ENCODE measurements at regions not wholly inside any gene's neighbourhood (a gene's known extent, or its start where the extent isn't known, plus 50 kb on each side); places are given as distances from the start of the nearest gene placed in this dataset.
"Not testable (repeated sequence)": the region's sequence is repeated elsewhere in the genome, so short reads cannot be mapped to it uniquely, and the experiment has no call there.

DNA sequence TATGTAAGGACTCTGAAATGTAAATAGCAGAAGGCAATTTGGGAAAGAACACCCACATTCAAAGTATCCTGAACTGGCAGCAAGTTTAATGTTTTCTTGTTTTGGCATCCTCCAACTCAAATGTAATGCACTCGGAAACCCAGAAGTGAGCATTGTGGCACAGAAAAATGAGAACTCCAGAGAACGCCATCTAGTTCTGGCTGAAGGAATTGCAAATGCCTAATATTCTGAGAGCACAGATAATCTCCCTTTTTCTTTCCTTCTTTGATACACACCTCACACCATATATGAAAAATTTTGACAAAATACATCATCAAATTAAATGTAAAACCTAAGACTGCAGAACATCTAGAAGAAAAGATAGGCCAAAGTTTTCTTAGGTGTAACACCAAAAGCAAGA is 52.1 kb downstream of the PWWP3B start:
- Histone ChIP-seq H3K4me1 (ENCODE audit: control insufficient read depth, insufficient read depth, low read length) (no peaks in the 10 kb centered on the region), H3K4me3 (ENCODE audit: low read depth, low read length) (no peak overlapping the region), H3K9me3 (ENCODE audit: control insufficient read depth, insufficient read depth, low read depth, low read length) (no peaks in the 10 kb centered on the region), H3K36me3 (ENCODE audit: control insufficient read depth, insufficient read depth, low read length) (no peaks in the 10 kb centered on the region), H3K27me3 (ENCODE audit: control insufficient read depth, insufficient read depth, low read length) (no peaks in the 10 kb centered on the region; the same call in 1 of the 2 replicates), H3K27ac (ENCODE audit: low read depth, low read length) (no peak overlapping the region), H3K9ac (ENCODE audit: low read length) (no peak overlapping the region)

DNA sequence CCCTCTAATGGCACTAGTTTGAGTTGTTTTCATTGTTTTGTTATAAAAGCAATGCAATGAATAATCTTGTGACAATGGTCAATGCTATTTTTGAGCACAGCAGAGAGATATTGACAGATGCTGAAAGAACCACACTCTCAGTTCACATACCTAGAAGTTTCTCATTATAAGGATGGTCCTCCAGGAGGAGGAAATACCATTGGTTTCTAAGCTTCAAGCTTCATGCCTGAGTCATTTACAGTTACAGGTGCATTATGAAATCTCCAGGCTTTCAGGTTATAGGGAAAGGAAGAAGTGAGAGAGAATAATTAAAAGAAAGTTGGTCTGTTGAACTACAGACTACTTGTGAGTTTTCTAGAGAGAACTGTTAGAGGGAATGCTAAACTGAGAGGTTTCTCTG is 75.3 kb downstream of the PWWP3B start:
- Histone ChIP-seq H3K4me3 (ENCODE audit: low read depth, low read length) (no peak overlapping the region), H3K27ac (ENCODE audit: low read depth, low read length) (no peak overlapping the region), H3K36me3 (ENCODE audit: control insufficient read depth, insufficient read depth, low read length) (no peaks in the 10 kb centered on the region), H3K9ac (ENCODE audit: low read length) (no peak overlapping the region), H3K27me3 (ENCODE audit: control insufficient read depth, insufficient read depth, low read length) (no peaks in the 10 kb centered on the region; the same call in 1 of the 2 replicates), H3K4me1 (ENCODE audit: control insufficient read depth, insufficient read depth, low read length) (no peaks in the 10 kb centered on the region), H3K9me3 (ENCODE audit: control insufficient read depth, insufficient read depth, low read depth, low read length) (peaks cover 2% of the 10 kb centered on the region; the same call in 1 of the 2 replicates)

DNA sequence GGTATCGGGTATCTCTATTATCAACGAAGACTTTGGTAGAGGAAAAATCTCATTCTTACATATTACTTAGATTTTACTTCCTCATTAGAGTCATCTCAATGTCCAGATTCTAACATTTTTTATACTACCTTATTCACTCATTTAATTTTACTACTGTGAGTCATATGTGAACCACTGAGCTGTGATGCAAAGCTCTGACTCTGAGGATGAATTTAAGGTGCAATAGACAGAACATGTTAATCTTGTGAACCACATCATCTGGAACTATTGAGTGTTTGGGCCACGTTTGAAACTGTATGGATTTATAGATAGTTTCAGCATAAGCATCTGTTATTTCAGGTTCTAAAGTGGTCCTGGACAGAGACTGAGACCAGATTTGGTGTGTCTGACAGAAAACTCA is 78.4 kb downstream of the PWWP3B start:
- Histone ChIP-seq H3K9ac (ENCODE audit: low read length) (no peak overlapping the region), H3K4me1 (ENCODE audit: control insufficient read depth, insufficient read depth, low read length) (no peaks in the 10 kb centered on the region), H3K27me3 (ENCODE audit: control insufficient read depth, insufficient read depth, low read length) (no peaks in the 10 kb centered on the region; the same call in 1 of the 2 replicates), H3K36me3 (ENCODE audit: control insufficient read depth, insufficient read depth, low read length) (no peaks in the 10 kb centered on the region), H3K9me3 (ENCODE audit: control insufficient read depth, insufficient read depth, low read depth, low read length) (no peaks in the 10 kb centered on the region), H3K4me3 (ENCODE audit: low read depth, low read length) (no peak overlapping the region), H3K27ac (ENCODE audit: low read depth, low read length) (no peak overlapping the region)

DNA sequence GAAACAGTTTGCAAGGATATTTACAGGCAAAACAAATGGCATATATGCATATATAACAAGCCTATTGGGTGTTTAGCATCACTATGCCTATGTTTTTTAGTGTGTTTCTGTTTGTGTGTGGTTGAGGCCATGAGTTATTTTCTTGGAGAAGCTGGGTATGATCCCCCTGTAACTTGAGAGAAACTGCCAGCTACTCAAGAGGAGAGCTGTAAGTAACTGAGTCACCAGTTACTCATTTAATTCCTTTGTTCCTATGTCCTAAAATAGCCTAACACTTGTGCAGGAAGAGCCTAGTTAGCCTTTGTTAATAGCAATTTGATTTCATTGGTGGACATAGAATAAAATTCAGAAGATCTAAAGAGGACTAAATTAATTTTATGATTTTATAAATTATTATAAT is 79.1 kb downstream of the PWWP3B start:
- no peak overlapping the region for H3K27ac ChIP-seq (ENCODE audit: low read depth, low read length)

DNA sequence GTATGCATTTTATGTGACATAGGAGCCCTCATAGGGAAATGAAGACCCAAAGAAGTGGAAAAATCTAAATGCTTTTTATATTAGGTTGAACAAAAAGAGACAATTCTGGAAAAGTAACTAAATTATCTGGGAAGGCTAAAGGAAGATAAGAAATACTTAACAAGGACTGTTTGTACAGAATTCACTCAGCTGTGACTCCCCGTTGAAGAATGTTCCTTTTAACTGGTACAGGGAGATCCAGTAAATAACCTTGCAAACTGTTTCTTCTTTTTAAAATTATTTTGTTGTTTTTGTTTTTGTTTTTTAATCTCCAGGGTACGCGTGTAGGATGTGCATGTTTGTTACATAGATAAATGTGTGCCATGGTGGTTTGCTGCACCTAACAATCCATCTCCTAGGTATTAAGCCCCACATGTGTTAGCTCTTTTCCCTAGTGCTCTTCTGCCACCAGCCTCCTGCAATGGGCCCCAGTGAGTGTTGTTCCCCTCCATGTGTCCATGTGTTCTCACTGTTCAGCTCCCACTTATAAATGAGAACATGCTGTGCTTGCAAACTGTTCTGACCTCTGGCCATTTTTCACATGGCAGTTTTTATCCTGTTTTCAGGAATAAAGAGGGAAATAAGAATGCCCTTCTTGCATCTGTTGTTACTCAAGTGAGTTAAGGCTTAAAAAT is 81.7 kb downstream of the PWWP3B start:
- H3K9ac ChIP-seq (ENCODE audit: low read length): no peak overlapping the region
- no peaks in the 10 kb centered on the region; the same call in 1 of the 2 replicates for H3K27me3 ChIP-seq (ENCODE audit: control insufficient read depth, insufficient read depth, low read length)
- no peak overlapping the region for H3K4me3 ChIP-seq (ENCODE audit: low read depth, low read length)
- H3K4me1 ChIP-seq (ENCODE audit: control insufficient read depth, insufficient read depth, low read length): no peaks in the 10 kb centered on the region
- H3K36me3 ChIP-seq (ENCODE audit: control insufficient read depth, insufficient read depth, low read length): no peaks in the 10 kb centered on the region
- H3K27ac ChIP-seq (ENCODE audit: low read depth, low read length): no peak overlapping the region
- no peaks in the 10 kb centered on the region for H3K9me3 ChIP-seq (ENCODE audit: control insufficient read depth, insufficient read depth, low read depth, low read length)

More for the DNA sequence above, 79.1 kb downstream of the PWWP3B start:
- H3K4me1 ChIP-seq (ENCODE audit: control insufficient read depth, insufficient read depth, low read length): no peaks in the 10 kb centered on the region
- no peaks in the 10 kb centered on the region for H3K36me3 ChIP-seq (ENCODE audit: control insufficient read depth, insufficient read depth, low read length)
- H3K9ac ChIP-seq (ENCODE audit: low read length): no peak overlapping the region
- H3K9me3 ChIP-seq (ENCODE audit: control insufficient read depth, insufficient read depth, low read depth, low read length): no peaks in the 10 kb centered on the region
- no peak overlapping the region for H3K4me3 ChIP-seq (ENCODE audit: low read depth, low read length)
- no peaks in the 10 kb centered on the region; the same call in 1 of the 2 replicates for H3K27me3 ChIP-seq (ENCODE audit: control insufficient read depth, insufficient read depth, low read length)

DNA sequence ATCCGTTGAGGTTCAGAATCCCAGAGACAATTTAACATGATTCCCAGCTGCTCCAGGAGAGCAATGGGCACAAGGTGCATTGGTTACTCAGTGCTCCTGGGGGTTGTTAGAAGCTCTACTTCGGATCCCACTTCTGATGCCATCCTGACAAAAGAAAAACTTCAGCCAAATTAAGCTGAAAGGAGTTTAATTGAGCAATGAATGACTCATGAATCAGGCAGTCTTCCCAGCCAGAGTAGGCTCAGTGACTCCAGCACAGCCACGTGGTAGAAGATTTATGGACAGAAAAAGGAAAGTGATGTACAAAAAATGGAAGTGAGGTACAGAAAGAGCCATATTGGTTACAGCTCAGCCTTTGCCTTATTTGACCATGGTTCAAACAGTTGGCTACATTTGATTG is 95.7 kb downstream of the PWWP3B start:
- Histone ChIP-seq H3K4me3 (ENCODE audit: low read depth, low read length) (no peak overlapping the region), H3K27ac (ENCODE audit: low read depth, low read length) (no peak overlapping the region), H3K4me1 (ENCODE audit: control insufficient read depth, insufficient read depth, low read length) (no peaks in the 10 kb centered on the region), H3K27me3 (ENCODE audit: control insufficient read depth, insufficient read depth, low read length) (peaks cover 3% of the 10 kb centered on the region; the same call in 1 of the 2 replicates), H3K36me3 (ENCODE audit: control insufficient read depth, insufficient read depth, low read length) (no peaks in the 10 kb centered on the region), H3K9me3 (ENCODE audit: control insufficient read depth, insufficient read depth, low read depth, low read length) (peaks cover 2% of the 10 kb centered on the region; the same call in 1 of the 2 replicates), H3K9ac (ENCODE audit: low read length) (no peak overlapping the region)

DNA sequence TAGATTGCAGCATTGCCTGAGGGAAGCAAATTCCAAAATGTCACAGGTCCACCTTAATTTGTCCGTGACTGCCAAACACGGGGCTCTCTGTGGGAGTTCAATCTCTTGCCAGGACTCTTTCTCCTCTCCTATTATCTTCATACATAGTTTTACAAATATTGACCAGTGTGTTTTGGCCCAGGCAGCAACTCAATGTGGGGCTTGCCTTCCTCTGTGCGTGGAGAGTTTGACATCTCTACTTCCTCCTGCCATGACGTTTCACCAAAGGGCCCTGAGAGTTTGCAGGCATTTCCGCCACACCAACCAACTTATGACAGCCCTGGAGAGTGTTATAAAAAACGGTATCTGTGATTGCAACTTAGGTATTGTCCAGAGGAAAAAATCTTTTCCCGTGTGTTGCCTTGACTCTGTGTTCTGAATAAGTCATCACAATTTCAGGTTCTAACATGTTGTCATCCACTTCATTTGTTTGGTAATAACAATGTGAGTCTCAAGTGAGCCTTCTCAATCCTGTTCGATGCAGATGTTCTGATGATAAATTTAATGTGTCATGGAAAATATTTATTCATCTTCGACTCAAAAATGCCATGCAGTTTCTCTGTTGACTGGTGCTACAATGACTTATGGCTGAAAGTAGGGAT is 106.0 kb downstream of the PWWP3B start:
- H3K9ac ChIP-seq (ENCODE audit: low read length): not testable (repeated sequence)

DNA sequence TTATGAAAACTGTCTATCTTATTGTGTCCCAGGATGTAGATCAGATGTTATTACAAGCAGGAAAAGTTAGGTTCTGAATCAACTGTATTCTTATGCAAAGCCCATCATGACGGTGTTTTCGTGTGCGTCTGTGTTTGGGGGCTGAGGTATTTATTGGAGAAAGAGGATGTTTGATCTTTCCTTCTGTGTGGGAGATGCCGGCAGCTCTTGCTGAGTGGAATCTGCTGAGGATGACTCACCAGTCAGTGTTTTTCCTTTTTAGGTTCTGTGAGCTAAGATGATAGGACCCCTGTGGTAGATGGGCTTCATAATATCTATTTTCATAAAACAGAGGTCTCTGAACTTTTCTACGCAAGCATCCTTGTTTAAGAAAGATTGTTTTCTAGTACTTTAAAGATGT is 107.1 kb downstream of the PWWP3B start:
- not testable (repeated sequence) for H3K4me3 ChIP-seq (ENCODE audit: low read depth, low read length); H3K9me3 ChIP-seq (ENCODE audit: control insufficient read depth, insufficient read depth, low read depth, low read length); H3K36me3 ChIP-seq (ENCODE audit: control insufficient read depth, insufficient read depth, low read length); H3K9ac ChIP-seq (ENCODE audit: low read length); H3K4me1 ChIP-seq (ENCODE audit: control insufficient read depth, insufficient read depth, low read length); H3K27ac ChIP-seq (ENCODE audit: low read depth, low read length); H3K27me3 ChIP-seq (ENCODE audit: control insufficient read depth, insufficient read depth, low read length)

More for the DNA sequence above, 106.0 kb downstream of the PWWP3B start:
- H3K9me3 ChIP-seq (ENCODE audit: control insufficient read depth, insufficient read depth, low read depth, low read length); H3K27me3 ChIP-seq (ENCODE audit: control insufficient read depth, insufficient read depth, low read length); H3K36me3 ChIP-seq (ENCODE audit: control insufficient read depth, insufficient read depth, low read length); H3K4me1 ChIP-seq (ENCODE audit: control insufficient read depth, insufficient read depth, low read length); H3K27ac ChIP-seq (ENCODE audit: low read depth, low read length); H3K4me3 ChIP-seq (ENCODE audit: low read depth, low read length): not testable (repeated sequence)

DNA sequence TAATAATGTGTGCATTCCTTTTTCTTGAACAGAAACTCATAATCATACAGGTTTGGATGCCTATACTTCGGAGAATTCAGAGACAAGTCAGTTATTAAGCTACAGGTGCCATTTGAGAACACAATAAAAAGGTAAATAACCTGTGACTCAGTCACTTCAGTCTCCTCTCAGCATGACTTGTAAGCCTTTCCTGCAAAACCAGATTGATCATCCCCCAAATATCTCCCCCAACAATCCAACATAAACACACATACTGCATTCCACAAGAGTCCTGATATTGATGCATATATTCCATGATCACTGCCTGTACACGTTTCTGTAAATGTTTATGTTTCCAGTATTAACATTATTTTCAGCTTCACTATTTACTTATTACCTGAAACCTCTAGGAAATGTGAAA is 110.8 kb downstream of the PWWP3B start:
- Histone ChIP-seq H3K36me3 (ENCODE audit: control insufficient read depth, insufficient read depth, low read length) (no peaks in the 10 kb centered on the region), H3K27ac (ENCODE audit: low read depth, low read length) (no peak overlapping the region), H3K9ac (ENCODE audit: low read length) (no peak overlapping the region), H3K9me3 (ENCODE audit: control insufficient read depth, insufficient read depth, low read depth, low read length) (no peaks in the 10 kb centered on the region), H3K4me3 (ENCODE audit: low read depth, low read length) (no peak overlapping the region), H3K27me3 (ENCODE audit: control insufficient read depth, insufficient read depth, low read length) (no peaks in the 10 kb centered on the region; the same call in 1 of the 2 replicates), H3K4me1 (ENCODE audit: control insufficient read depth, insufficient read depth, low read length) (no peaks in the 10 kb centered on the region)

DNA sequence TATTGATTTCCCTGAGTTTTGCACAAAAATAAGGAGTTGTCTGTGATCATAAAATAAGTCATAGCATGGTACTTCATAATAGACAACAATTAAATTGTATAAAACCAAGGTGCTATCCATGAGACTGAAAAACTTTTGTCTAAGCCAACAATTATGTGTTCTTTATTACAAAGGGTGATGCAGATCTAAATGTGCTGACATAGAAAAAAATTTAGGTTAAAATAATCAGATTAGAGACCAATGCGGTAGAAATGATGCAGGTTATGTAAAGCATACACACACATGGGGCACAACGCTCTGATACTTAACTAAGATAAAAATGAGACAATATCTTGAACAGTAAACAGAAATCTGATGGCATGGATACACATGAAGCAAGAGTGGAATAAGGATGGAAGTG is 113.3 kb downstream of the PWWP3B start:
- Histone ChIP-seq H3K27me3 (ENCODE audit: control insufficient read depth, insufficient read depth, low read length) (no peaks in the 10 kb centered on the region; the same call in 1 of the 2 replicates), H3K36me3 (ENCODE audit: control insufficient read depth, insufficient read depth, low read length) (no peaks in the 10 kb centered on the region), H3K4me3 (ENCODE audit: low read depth, low read length) (no peak overlapping the region), H3K9me3 (ENCODE audit: control insufficient read depth, insufficient read depth, low read depth, low read length) (no peaks in the 10 kb centered on the region), H3K9ac (ENCODE audit: low read length) (no peak overlapping the region), H3K4me1 (ENCODE audit: control insufficient read depth, insufficient read depth, low read length) (no peaks in the 10 kb centered on the region), H3K27ac (ENCODE audit: low read depth, low read length) (no peak overlapping the region)

DNA sequence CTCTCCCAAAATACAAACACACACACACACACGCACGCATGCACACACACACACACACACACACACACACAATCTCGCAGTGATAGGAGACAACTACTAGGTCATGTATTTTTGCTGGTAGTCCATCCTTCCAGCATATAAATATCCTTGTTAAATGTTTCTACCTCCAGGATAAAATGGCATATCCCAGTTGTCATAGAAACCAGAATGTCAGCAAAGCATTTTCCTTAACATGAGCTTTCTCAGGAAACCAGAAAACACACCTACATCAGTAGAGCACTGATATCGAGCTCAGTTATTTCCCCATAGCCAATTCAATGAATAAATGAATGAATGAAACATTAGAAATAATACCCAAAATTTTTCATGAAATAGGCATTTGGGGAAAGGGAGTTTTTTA is 115.7 kb downstream of the PWWP3B start:
- H3K9me3 ChIP-seq (ENCODE audit: control insufficient read depth, insufficient read depth, low read depth, low read length): no peaks in the 10 kb centered on the region
- H3K27me3 ChIP-seq (ENCODE audit: control insufficient read depth, insufficient read depth, low read length): no peaks in the 10 kb centered on the region; the same call in 1 of the 2 replicates
- no peaks in the 10 kb centered on the region for H3K36me3 ChIP-seq (ENCODE audit: control insufficient read depth, insufficient read depth, low read length)
- H3K4me3 ChIP-seq (ENCODE audit: low read depth, low read length): no peak overlapping the region
- H3K27ac ChIP-seq (ENCODE audit: low read depth, low read length): no peak overlapping the region
- H3K9ac ChIP-seq (ENCODE audit: low read length): no peak overlapping the region
- H3K4me1 ChIP-seq (ENCODE audit: control insufficient read depth, insufficient read depth, low read length): no peaks in the 10 kb centered on the region
